ENCODE measurements at regions not wholly inside any gene's neighbourhood (a gene's known extent, or its start where the extent isn't known, plus 50 kb on each side); places are given as distances from the start of the nearest gene placed in this dataset.

- ATAC-seq (ENCODE audit: insufficient read depth, low FRiP score) (no peak), DNase-seq (peak; percentile 54 to 71 (median 63))
- Histone ChIP-seq H3K9me3 (ENCODE audit: control insufficient read depth in 4 of 4, insufficient read depth in 3 of 4, low read length in 3 of 4) (peaks cover 0 to 6% (median 0%) of the 10 kb centered on the region in 4 donors), H3K27me3 (ENCODE audit: control insufficient read depth in 3 of 3, insufficient read depth in 3 of 3, low read length in 2 of 3) (no peaks in the 10 kb centered on the region), H3K36me3 (ENCODE audit: control insufficient read depth in 4 of 4, insufficient read depth in 4 of 4, low read length in 4 of 4) (no peaks in the 10 kb centered on the region), H3K27ac (ENCODE audit: low read depth in 1 of 2, low read length in 1 of 2) (no peak overlapping the region), H3K9ac (ENCODE audit: insufficient read depth in 1 of 2, low read length in 2 of 2) (no peak overlapping the region), H3K4me1 (ENCODE audit: control insufficient read depth in 5 of 5, insufficient read depth in 5 of 5, low read length in 5 of 5) (peaks cover 0 to 13% (median under 1%) of the 10 kb centered on the region in 5 donors), H3K4me3 (no peak overlapping the region)
- TF ChIP-seq CTCF (IDR thresholded peaks at IDR 0.05; ENCODE audit: control extremely low read depth, extremely low read depth), result no peak
- 24 to 31% methylated on average over 11 of the region's 11 CpGs for WGBS, 2 donors
Measured at GRCh38 chr10:44465401-44466115, 80.7 kb upstream of the CXCL12 start.

GRCh38 chr10:44466236-44466635 lies 81.3 kb upstream of the CXCL12 start:
- Histone ChIP-seq H3K4me3 (no peak overlapping the region), H3K9ac (ENCODE audit: insufficient read depth in 1 of 2, low read length in 2 of 2) (no peak overlapping the region), H3K27ac (ENCODE audit: low read depth in 1 of 2, low read length in 1 of 2) (no peak overlapping the region), H3K9me3 (ENCODE audit: control insufficient read depth in 4 of 4, insufficient read depth in 3 of 4, low read length in 3 of 4) (peaks cover 0 to 6% (median 0%) of the 10 kb centered on the region in 4 donors), H3K27me3 (ENCODE audit: control insufficient read depth in 3 of 3, insufficient read depth in 3 of 3, low read length in 2 of 3) (no peaks in the 10 kb centered on the region), H3K4me1 (ENCODE audit: control insufficient read depth in 5 of 5, insufficient read depth in 5 of 5, low read length in 5 of 5) (peaks cover 0 to 16% (median 4%) of the 10 kb centered on the region in 5 donors), H3K36me3 (ENCODE audit: control insufficient read depth in 4 of 4, insufficient read depth in 4 of 4, low read length in 4 of 4) (no peaks in the 10 kb centered on the region)
- ATAC-seq (ENCODE audit: insufficient read depth, low FRiP score) (no peak), DNase-seq (no peak)
- 74 to 85% methylated on average over 2 of the region's 2 CpGs for whole genome bisulfite sequencing, 2 donors
- no peak for TF ChIP-seq CTCF (IDR thresholded peaks at IDR 0.05; ENCODE audit: control extremely low read depth, extremely low read depth)

GRCh38 chr10:44467090-44467489 lies 82.2 kb upstream of the CXCL12 start:
- no peaks in the 10 kb centered on the region for H3K27me3 ChIP-seq (ENCODE audit: control insufficient read depth in 3 of 3, insufficient read depth in 3 of 3, low read length in 2 of 3)
- ATAC-seq (ENCODE audit: insufficient read depth, low FRiP score), result no peak
- 55 to 70% methylated on average over 2 of the region's 2 CpGs for WGBS, 2 donors
- peaks cover 0 to 18% (median 4%) of the 10 kb centered on the region in 5 donors for H3K4me1 ChIP-seq (ENCODE audit: control insufficient read depth in 5 of 5, insufficient read depth in 5 of 5, low read length in 5 of 5)
- no peak overlapping the region for H3K27ac ChIP-seq (ENCODE audit: low read depth in 1 of 2, low read length in 1 of 2)
- H3K4me3 ChIP-seq, result no peak overlapping the region
- no peaks in the 10 kb centered on the region for H3K36me3 ChIP-seq (ENCODE audit: control insufficient read depth in 4 of 4, insufficient read depth in 4 of 4, low read length in 4 of 4)
- no peak for DNase-seq
- TF ChIP-seq CTCF (IDR thresholded peaks at IDR 0.05; ENCODE audit: control extremely low read depth, extremely low read depth), result no peak
- H3K9ac ChIP-seq (ENCODE audit: insufficient read depth in 1 of 2, low read length in 2 of 2), result no peak overlapping the region
- peaks cover 0 to 6% (median 0%) of the 10 kb centered on the region in 4 donors for H3K9me3 ChIP-seq (ENCODE audit: control insufficient read depth in 4 of 4, insufficient read depth in 3 of 4, low read length in 3 of 4)
